WERI-Rb-1 (cell line): ENCODE measurements at regions not wholly inside any gene's neighbourhood (a gene's known extent, or its start where the extent isn't known, plus 50 kb on each side); places are given as distances from the start of the nearest gene placed in this dataset.
A peak's percentile ranks its signal among the peaks of the same experiment; 100 is the strongest.
"Not testable (repeated sequence)": the region's sequence is repeated elsewhere in the genome, so short reads cannot be mapped to it uniquely, and the experiment has no call there.

Source experiments
- DNase-seq: peaks from one replicate; pipeline ENCODE4 v3.0.0-alpha.2; 2020
- H3K27ac ChIP-seq: fragments of 250-450 bp; sonication (Bioruptor Pico); 2 replicates; pipeline ENCODE4 v1.5.1; 2020; ENCODE audit warnings: mild to moderate bottlenecking, moderate library complexity
- H3K27me3 ChIP-seq: fragments of 250-450 bp; sonication (Bioruptor Pico); 2 replicates; pipeline ENCODE4 v1.5.1; 2021; ENCODE audit warnings: mild to moderate bottlenecking, low read depth, moderate library complexity; ENCODE audit not compliant: insufficient read depth, severe bottlenecking
- H3K36me3 ChIP-seq: fragments of 250-450 bp; sonication (Bioruptor Pico); 2 replicates; pipeline ENCODE4 v1.5.1; 2020; ENCODE audit warnings: mild to moderate bottlenecking, moderate library complexity
- H3K4me3 ChIP-seq: 2 replicates; pipeline ENCODE4 v1.5.1; 2011; ENCODE audit warnings: low read depth, mild to moderate bottlenecking, control low read depth, low read length
- H3K9me3 ChIP-seq: fragments of 250-450 bp; sonication (Bioruptor Pico); 2 replicates; pipeline ENCODE4 v1.5.1; 2021; ENCODE audit warnings: mild to moderate bottlenecking, moderate library complexity; ENCODE audit not compliant: severe bottlenecking
- CTCF ChIP-seq: IDR thresholded peaks from 2 replicates; pipeline ENCODE4 v1.5.1; 2011; ENCODE audit warnings: low read depth, mild to moderate bottlenecking, control low read depth, inconsistent platforms, low read length

DNA sequence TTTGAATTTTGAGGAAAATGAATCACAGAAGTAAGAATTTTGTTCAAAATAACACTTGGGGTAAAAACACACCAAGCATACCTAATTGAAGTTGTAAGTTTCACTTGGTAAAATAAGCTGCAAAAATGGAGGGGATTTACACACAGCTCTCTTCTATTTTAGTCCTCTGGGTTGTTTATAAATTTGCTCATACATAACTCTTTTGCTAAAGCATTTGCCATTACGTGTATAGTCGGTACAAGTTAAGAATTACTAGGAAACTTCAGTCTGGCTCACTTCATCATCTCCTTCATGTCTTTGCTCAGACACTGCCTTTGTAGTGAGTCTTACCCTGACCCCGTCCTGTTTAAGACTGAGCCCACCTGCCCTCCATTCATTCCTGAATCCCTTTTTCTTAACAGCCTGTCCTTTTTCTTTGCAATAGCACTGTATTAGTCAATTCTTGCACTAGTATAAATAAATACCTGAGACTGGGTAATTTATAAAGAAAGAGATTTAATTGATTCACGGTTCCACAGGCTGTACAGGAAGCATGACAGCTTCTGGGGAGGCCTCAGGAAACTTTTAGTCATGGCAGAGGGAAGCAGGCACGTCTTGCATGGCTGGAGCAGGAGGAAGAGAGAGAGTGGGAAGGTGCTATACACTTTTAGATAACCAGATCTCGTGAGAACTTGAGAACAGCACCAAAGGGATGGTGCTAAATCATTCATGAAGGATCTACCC, 451.1 kb downstream of the PCNX1 start:
- Histone ChIP-seq H3K9me3 (no peaks in the 10 kb centered on the region), H3K4me3 (no peak overlapping the region), H3K36me3 (no peaks in the 10 kb centered on the region), H3K27ac (no peak overlapping the region), H3K27me3 (no peaks in the 10 kb centered on the region)
- no peak for DNase-seq
- TF ChIP-seq CTCF, result no peak

DNA sequence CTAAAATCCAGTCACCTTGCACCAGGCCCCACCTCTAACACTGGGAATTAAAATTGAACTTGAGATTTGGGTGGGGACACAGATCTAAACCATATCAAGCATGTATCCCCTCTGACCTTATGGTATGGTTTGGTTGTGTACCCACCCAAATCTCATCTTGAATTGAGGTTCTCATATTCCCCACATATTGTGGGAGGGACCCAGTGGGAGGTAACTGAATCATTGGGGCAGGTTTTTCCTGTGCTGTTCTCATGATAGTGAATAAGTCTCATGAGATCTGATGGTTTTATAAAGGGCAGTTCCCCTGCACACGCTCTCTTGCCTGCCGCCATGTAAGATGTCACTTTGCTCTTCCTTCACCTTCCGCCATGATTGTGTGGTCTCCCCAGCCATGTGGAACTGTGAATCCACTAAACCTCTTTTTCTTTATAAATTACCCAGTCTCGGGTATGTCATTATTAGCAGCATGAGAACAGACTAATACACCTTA, 451.7 kb downstream of the PCNX1 start:
- H3K4me3 ChIP-seq, H3K36me3 ChIP-seq, H3K27ac ChIP-seq, DNase-seq, H3K27me3 ChIP-seq, H3K9me3 ChIP-seq: not testable (repeated sequence)

DNA sequence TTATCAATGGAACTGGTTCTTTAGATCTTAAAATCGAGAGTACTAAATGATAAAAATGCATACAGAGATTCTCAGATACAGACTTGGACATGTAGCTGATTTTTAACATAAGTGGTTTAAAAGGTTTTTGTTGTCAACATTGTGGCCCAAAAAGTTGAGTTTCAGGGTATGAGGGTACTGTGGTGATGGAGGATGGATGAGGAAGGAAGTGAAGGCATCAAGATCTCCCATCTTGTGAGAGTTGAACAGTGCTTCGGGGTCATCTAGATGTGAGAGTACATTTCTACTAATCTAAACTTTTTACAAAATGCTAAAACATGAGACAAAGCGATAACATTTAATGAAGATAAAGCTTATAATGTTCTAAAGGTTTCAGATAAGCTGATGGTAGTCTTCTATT, 452.6 kb downstream of the PCNX1 start:
- no peak for DNase-seq
- H3K36me3 ChIP-seq, result no peaks in the 10 kb centered on the region
- H3K9me3 ChIP-seq, result no peaks in the 10 kb centered on the region
- H3K27me3 ChIP-seq, result no peaks in the 10 kb centered on the region
- no peak overlapping the region for H3K4me3 ChIP-seq
- TF ChIP-seq CTCF, result no peak
- no peak overlapping the region for H3K27ac ChIP-seq

- Histone ChIP-seq H3K27ac (peak overlapping the region; percentile 77), H3K4me3 (no peak overlapping the region), H3K9me3 (no peaks in the 10 kb centered on the region), H3K36me3 (no peaks in the 10 kb centered on the region), H3K27me3 (no peaks in the 10 kb centered on the region)
- TF ChIP-seq CTCF, result no peak
- DNase-seq, result no peak
Measured at GRCh38 chr14:71361336-71361735, 454.1 kb downstream of the PCNX1 start.

- no peak for TF ChIP-seq CTCF
- H3K27ac ChIP-seq, result peak overlapping the region; percentile 77
Measured at GRCh38 chr14:71361874-71362273, 454.6 kb downstream of the PCNX1 start.

GRCh38 chr14:71362282-71362681, 455.0 kb downstream of the PCNX1 start:
- peak overlapping the region; percentile 77 for H3K27ac ChIP-seq

More at GRCh38 chr14:71361874-71362273, 454.6 kb downstream of the PCNX1 start:
- H3K9me3 ChIP-seq, result no peaks in the 10 kb centered on the region
- no peaks in the 10 kb centered on the region for H3K36me3 ChIP-seq
- DNase-seq, result no peak
- H3K27me3 ChIP-seq, result no peaks in the 10 kb centered on the region
- no peak overlapping the region for H3K4me3 ChIP-seq

More at GRCh38 chr14:71362282-71362681, 455.0 kb downstream of the PCNX1 start:
- peak; percentile 30 for DNase-seq
- Histone ChIP-seq H3K4me3 (peak overlapping the region; percentile 20), H3K27me3 (no peaks in the 10 kb centered on the region), H3K36me3 (no peaks in the 10 kb centered on the region), H3K9me3 (no peaks in the 10 kb centered on the region)
- TF ChIP-seq CTCF, result no peak
